BLaER1 (cell line): ENCODE measurements at regions not wholly inside any gene's neighbourhood (a gene's known extent, or its start where the extent isn't known, plus 50 kb on each side); places are given as distances from the start of the nearest gene placed in this dataset.

Experiments used
- H3K27ac ChIP-seq: shearing (Covaris generic); formaldehyde crosslinking; 2 replicates; pipeline ENCODE4 v1.8.1; 2022
- H3K27me3 ChIP-seq: shearing (Covaris generic); formaldehyde crosslinking; 2 replicates; pipeline ENCODE4 v1.8.1; 2022
- H3K36me3 ChIP-seq: shearing (Covaris generic); formaldehyde crosslinking; 2 replicates; pipeline ENCODE4 v1.8.1; 2022
- H3K4me1 ChIP-seq: shearing (Covaris generic); formaldehyde crosslinking; 2 replicates; pipeline ENCODE4 v1.8.1; 2022
- H3K4me2 ChIP-seq: shearing (Covaris generic); formaldehyde crosslinking; 2 replicates; pipeline ENCODE4 v1.8.1; 2022
- H3K4me3 ChIP-seq: shearing (Covaris generic); formaldehyde crosslinking; 2 replicates; pipeline ENCODE4 v1.8.1; 2022
- H3K9ac ChIP-seq: shearing (Covaris generic); formaldehyde crosslinking; 2 replicates; pipeline ENCODE4 v1.8.1; 2022
- H3K9me3 ChIP-seq: shearing (Covaris generic); formaldehyde crosslinking; 2 replicates; pipeline ENCODE4 v1.8.1; 2022
- H4K20me1 ChIP-seq: shearing (Covaris generic); formaldehyde crosslinking; 2 replicates; pipeline ENCODE4 v1.8.1; 2022
- Cebpa-rat ChIP-seq: shearing (Covaris generic); IDR thresholded peaks from 2 replicates; pipeline ENCODE4 v1.8.1; 2022

DNA sequence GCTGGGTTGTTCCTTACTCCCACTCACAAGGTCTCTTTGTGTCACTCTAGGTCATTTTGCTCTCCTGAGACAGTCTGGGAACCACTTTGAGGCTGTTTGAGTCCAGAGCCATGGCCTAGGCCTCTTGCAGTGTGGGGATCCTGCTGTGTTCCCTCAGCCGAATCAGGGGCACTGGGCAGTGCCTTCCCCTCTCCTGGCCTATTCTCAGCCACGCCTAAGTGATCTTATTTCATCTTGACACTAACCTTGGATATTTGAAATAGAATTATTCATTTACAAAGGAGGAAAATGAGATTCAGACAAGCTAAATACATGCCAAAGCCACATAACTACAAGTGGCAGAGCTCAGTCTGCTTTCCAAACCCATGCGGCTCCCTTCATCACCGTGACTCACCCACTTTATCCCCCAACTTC, 557.2 kb upstream of the TBL1XR1 start:
- Histone ChIP-seq H3K4me2 (no peak overlapping the region), H3K36me3 (peaks cover 43% of the 10 kb centered on the region), H4K20me1 (no peaks in the 10 kb centered on the region), H3K27me3 (no peaks in the 10 kb centered on the region), H3K27ac (peak overlapping the region; percentile 28; the same call in 1 of the 2 replicates), H3K9ac (no peak overlapping the region), H3K4me1 (peaks cover 23% of the 10 kb centered on the region), H3K9me3 (peaks cover 57% of the 10 kb centered on the region), H3K4me3 (no peak overlapping the region)
- TF ChIP-seq Cebpa-rat = no peak

DNA sequence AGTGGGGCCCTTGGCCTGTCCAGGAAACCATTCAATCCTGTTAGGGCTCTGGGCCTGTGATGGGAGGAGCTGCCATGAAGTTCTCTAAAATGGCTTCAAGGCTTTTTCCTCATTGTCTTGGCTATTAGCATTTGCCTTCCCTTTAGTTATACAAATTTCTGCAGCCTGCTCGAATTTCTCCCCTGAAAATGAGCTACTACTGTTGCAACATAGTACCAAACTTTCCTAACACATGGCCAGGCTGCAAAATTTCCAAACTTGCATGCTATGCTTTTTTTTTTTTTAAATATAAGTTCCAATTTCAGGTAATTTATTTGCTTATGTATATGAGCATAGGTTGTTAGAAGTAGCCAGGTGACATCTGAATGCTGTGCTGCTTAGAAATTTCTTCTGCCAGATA, 560.8 kb upstream of the TBL1XR1 start:
- no peak overlapping the region for H3K4me3 ChIP-seq
- H3K27me3 ChIP-seq = no peaks in the 10 kb centered on the region
- H3K9ac ChIP-seq = no peak overlapping the region
- H3K4me2 ChIP-seq = no peak overlapping the region
- H3K27ac ChIP-seq = no peak overlapping the region
- peaks cover 75% of the 10 kb centered on the region for H3K9me3 ChIP-seq
- peaks cover 17% of the 10 kb centered on the region for H3K4me1 ChIP-seq
- no peaks in the 10 kb centered on the region for H4K20me1 ChIP-seq
- H3K36me3 ChIP-seq = peaks cover 28% of the 10 kb centered on the region
- no peak for TF ChIP-seq Cebpa-rat

DNA sequence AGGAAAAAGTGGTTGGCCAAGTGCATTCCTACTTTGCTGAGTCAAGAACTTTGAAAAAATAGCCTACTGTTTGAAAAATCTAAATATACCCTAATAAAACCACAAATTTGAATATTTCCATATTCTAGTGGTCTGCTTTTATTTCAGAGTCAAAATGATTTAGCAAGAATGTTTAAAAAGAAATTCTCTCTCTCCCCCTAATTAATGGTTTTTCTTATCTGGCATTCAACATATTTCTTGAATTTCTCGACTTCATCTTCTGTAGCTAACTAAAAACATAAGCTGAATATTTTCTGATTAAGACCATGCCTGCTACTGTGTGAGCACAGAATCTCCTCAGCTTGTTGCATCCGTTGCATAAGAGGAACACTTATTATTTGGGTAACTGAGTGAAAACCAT, 563.5 kb upstream of the TBL1XR1 start:
- TF ChIP-seq Cebpa-rat = no peak
- Histone ChIP-seq H4K20me1 (no peaks in the 10 kb centered on the region), H3K4me3 (no peak overlapping the region), H3K4me2 (no peak overlapping the region), H3K36me3 (peaks cover 14% of the 10 kb centered on the region), H3K4me1 (peaks cover 21% of the 10 kb centered on the region), H3K27me3 (no peaks in the 10 kb centered on the region), H3K9me3 (peaks cover 76% of the 10 kb centered on the region), H3K9ac (no peak overlapping the region), H3K27ac (no peak overlapping the region)

DNA sequence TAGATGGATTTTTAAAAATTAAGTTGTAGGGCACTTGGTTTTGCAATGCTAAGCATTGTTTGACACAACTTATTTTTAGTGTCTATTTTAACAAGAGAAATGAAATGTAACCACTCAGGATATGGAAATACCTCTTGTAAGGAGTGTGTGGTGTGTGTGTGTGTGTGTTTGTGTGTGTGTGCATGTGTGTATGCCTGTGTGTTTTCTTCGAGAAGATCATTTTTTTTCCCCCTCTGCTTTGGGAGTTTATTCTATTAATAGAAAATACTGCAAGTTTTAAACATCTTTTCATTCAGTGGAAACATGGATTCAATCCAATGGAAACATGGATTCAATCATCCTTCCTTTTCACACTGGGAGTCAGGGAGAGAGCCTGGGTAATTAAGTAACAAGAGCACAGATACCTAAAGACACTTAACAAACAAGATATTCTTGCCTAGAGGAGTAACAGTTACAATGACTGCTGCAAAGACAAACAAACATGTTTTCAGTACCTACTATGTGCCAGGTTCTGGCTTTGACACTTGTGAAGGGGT, 567.2 kb upstream of the TBL1XR1 start:
- H3K9ac ChIP-seq = no peak overlapping the region
- H3K27me3 ChIP-seq = no peaks in the 10 kb centered on the region

DNA sequence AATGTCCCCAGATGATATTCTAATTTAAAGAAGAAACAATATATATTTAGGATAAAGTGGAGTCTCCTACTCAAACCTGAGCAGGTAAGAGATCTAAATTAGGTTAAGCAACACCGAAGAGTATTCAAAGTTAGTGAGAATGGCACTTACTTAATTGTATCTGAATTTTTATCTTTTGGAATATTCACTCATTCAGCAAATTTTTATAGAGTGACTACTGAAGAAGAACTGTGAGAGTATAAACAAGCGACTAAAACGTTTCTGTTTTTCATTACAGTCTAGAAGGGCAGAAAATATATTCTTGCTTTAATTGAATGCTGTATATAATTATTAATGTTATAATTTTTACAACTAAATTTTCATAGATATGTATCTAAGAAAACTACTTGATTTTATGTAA, 567.7 kb upstream of the TBL1XR1 start:
- Histone ChIP-seq H3K9me3 (peaks cover 69% of the 10 kb centered on the region), H3K9ac (no peak overlapping the region), H3K36me3 (0 out of 2 replicates have a peak, but pooled peaks cover 9% of the 10 kb centered on the region), H4K20me1 (no peaks in the 10 kb centered on the region), H3K27ac (no peak overlapping the region), H3K4me2 (no peak overlapping the region), H3K27me3 (no peaks in the 10 kb centered on the region), H3K4me3 (no peak overlapping the region), H3K4me1 (peaks cover 24% of the 10 kb centered on the region)
- TF ChIP-seq Cebpa-rat = no peak

More for the DNA sequence above, 567.2 kb upstream of the TBL1XR1 start:
- no peak for TF ChIP-seq Cebpa-rat
- 0 out of 2 replicates have a peak, but pooled peaks cover 6% of the 10 kb centered on the region for H3K36me3 ChIP-seq
- no peaks in the 10 kb centered on the region for H4K20me1 ChIP-seq
- peaks cover 69% of the 10 kb centered on the region for H3K9me3 ChIP-seq
- H3K4me2 ChIP-seq = no peak overlapping the region
- H3K4me3 ChIP-seq = no peak overlapping the region
- H3K27ac ChIP-seq = no peak overlapping the region
- H3K4me1 ChIP-seq = peaks cover 24% of the 10 kb centered on the region

DNA sequence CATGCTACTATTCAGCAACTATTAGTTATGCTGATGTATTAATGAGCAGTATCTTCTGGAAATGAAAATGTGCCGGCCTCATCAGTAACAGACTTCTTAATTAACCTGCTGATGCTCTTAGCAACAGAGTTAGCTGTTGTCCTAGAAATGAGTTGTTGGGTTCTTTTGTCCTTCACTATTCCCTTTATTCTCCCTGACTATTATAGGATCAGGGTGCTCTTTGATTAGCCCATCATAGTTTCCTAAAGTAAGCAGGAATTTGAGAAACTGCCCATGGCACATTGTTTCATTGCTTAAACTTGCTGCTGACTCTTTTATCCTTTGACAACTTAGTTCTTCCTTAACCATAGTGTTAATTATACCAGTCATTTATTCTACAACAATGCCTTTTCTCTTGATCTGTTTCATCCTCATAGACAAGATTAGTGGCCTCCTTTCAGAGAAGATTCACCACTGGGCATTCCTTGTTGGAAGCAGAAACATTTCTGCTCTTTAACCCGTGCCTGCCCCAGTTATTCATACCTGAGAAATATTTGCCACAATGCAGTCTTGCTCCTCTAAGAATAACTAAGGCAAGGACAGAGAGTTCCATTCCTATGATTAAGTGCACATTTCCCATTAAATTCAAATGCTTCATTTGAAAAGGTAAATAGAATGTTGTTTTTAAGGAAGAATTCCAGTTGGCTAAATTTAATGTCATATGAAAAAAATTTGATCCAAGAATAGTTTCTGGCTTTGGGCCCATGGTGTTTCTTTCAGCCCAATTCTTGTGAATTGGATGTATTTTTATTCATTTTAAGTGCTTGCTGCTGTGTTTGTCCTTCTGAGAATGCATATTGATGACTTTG, 573.3 kb upstream of the TBL1XR1 start:
- Histone ChIP-seq H3K4me3 (no peak overlapping the region), H3K4me1 (peaks cover 23% of the 10 kb centered on the region), H3K4me2 (no peak overlapping the region), H3K27me3 (no peaks in the 10 kb centered on the region), H3K36me3 (0 out of 2 replicates have a peak, but pooled peaks cover 9% of the 10 kb centered on the region), H3K27ac (no peak overlapping the region), H3K9me3 (peaks cover 55% of the 10 kb centered on the region), H4K20me1 (no peaks in the 10 kb centered on the region), H3K9ac (no peak overlapping the region)
- TF ChIP-seq Cebpa-rat = no peak

DNA sequence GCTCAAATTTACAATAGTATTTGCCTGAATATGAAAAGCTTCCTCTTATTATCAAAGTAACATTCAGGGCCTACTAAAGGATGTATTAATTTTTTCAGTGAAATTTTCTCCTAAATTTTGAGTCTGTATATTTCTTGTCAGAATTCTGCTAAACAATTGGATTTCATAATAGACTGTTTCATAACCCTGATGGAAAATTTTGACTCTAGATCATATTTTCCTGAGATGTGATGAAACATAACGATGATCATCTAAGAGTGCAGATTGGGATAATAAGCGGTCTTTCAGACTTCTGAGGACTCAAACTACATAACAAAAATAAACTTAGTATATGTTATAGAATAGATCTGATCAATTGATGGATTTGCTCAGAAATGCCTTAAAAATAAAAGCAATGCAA, 574.5 kb upstream of the TBL1XR1 start:
- no peak overlapping the region for H3K4me2 ChIP-seq
- no peak for TF ChIP-seq Cebpa-rat

DNA sequence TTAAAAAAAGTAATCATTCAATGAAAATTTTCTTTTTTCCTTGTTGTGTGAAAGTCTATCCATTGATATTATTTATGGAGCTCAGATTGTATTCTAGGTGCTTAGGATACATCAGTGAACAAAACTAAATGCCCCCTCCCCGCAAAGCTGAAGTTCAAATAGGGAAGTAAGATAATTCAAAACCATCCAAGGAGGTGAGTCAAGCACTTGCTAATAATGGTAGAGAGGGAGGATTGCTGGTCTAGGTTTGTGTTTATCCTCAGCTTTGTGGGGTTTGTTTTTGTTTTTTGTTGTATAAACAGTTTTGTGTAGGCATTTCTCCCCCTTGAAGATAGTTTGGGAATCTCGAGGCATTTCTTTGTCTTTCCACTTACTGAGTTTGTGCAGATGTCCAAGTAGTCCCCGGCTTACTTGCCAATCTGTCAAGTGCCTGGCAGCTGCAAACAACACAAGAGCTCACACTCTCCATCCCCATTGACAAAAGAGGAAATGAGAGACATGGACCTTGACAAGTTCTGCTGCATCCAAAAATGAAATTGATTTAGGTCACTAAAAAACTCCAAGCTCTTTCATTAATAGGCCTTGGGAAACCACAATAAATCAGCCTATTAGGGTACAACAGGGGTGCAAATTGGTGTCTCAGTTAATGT, 575.8 kb upstream of the TBL1XR1 start:
- Histone ChIP-seq H3K9ac (no peak overlapping the region), H3K4me2 (peak overlapping the region; percentile 49)

More for the DNA sequence above, 574.5 kb upstream of the TBL1XR1 start:
- H3K9me3 ChIP-seq = peaks cover 52% of the 10 kb centered on the region
- H3K27me3 ChIP-seq = no peaks in the 10 kb centered on the region
- 0 out of 2 replicates have a peak, but pooled peaks cover 9% of the 10 kb centered on the region for H3K36me3 ChIP-seq
- H3K4me3 ChIP-seq = no peak overlapping the region
- H4K20me1 ChIP-seq = no peaks in the 10 kb centered on the region
- H3K9ac ChIP-seq = no peak overlapping the region
- H3K4me1 ChIP-seq = peaks cover 18% of the 10 kb centered on the region
- H3K27ac ChIP-seq = no peak overlapping the region

DNA sequence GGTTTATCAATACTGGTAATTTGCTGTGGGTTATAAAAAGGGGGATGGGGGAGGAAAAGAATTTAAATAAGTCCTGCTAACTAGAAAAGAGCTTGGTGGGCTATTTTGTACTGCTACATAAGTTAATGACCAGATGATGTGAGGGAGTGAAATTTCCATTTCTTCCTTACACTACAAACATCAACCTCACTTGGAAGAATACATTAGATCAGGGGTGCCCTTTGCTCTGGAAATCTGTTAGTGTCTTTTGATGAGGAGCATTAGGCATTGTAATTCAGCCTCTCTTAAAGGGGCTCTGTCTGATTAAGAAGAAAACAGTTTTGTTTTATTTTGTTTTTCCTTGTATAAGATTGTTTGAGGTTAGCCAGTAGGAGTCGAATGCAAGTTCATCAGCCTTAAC, 576.4 kb upstream of the TBL1XR1 start:
- Histone ChIP-seq H3K9ac (no peak overlapping the region), H3K27ac (no peak overlapping the region), H3K4me1 (peaks cover 31% of the 10 kb centered on the region), H3K4me3 (no peak overlapping the region), H4K20me1 (no peaks in the 10 kb centered on the region), H3K9me3 (peaks cover 52% of the 10 kb centered on the region), H3K4me2 (peak overlapping the region; percentile 49), H3K36me3 (0 out of 2 replicates have a peak, but pooled peaks cover 9% of the 10 kb centered on the region), H3K27me3 (no peaks in the 10 kb centered on the region)
- TF ChIP-seq Cebpa-rat = no peak

More for the DNA sequence above, 575.8 kb upstream of the TBL1XR1 start:
- Histone ChIP-seq H3K36me3 (0 out of 2 replicates have a peak, but pooled peaks cover 9% of the 10 kb centered on the region), H3K27me3 (no peaks in the 10 kb centered on the region), H3K27ac (0 out of 2 replicates have a peak overlapping the region, but pooled peaks have one; percentile 10), H3K4me3 (no peak overlapping the region), H3K9me3 (peaks cover 56% of the 10 kb centered on the region), H3K4me1 (peaks cover 24% of the 10 kb centered on the region), H4K20me1 (no peaks in the 10 kb centered on the region)
- no peak for TF ChIP-seq Cebpa-rat

DNA sequence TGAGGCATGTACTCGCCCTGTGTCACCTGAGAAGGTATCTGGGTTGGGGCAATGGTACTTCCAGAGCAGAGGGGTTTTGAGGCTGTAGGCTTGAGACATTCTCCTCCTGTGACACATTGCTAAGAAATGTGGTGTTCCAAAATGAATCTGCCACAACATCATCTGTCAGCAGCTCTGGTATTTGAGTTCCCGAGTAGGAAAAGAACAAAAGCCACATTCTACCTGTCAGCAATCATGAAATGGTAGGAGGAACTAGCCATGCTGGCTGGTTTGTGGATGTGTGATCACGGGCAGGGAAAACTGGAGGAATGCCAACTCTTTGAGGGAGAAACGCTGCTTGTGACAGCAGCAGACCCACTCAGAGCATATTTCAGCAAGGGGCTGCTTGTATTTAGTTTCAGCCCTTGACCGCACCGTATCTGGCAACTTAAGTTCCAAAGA, 579.4 kb upstream of the TBL1XR1 start:
- H4K20me1 ChIP-seq = no peaks in the 10 kb centered on the region
- H3K9me3 ChIP-seq = peaks cover 49% of the 10 kb centered on the region
- peaks cover 39% of the 10 kb centered on the region for H3K4me1 ChIP-seq
- H3K4me2 ChIP-seq = no peak overlapping the region
- TF ChIP-seq Cebpa-rat = no peak
- no peak overlapping the region for H3K27ac ChIP-seq
- H3K27me3 ChIP-seq = no peaks in the 10 kb centered on the region
- H3K9ac ChIP-seq = no peak overlapping the region
- no peak overlapping the region for H3K4me3 ChIP-seq
- no peaks in the 10 kb centered on the region for H3K36me3 ChIP-seq
